ENCODE measurements at regions not wholly inside any gene's neighbourhood (a gene's known extent, or its start where the extent isn't known, plus 50 kb on each side); places are given as distances from the start of the nearest gene placed in this dataset.

DNA sequence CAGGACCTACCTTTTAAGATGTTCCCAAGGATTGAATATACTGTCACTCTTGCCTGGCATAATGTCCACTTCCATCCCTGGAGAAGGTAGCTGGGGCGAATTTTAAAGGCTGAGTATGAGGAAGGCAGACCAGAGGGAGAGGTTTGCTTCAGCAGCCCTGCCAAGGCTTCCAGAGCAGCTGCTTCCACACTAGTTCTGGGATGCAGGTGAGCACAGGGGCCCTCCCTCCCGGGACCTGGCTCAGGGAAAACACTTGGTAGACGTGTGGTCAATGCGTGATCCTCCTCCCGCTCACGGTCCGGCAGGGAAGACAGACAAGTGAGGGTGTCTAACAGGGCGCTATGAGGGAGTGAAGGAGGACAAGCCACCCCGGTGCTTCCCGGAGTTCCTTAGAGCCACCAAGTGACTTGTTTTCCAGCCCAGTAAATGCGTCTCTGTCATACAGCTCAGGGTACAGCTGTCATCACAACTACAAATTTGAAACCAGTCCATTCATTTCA is 327.6 kb downstream of the ARRDC4 start:
- Histone ChIP-seq H3K36me3 (ENCODE audit: low read depth, missing control alignments) (no peaks in the 10 kb centered on the region), H3K27ac (no peak overlapping the region), H3K9me3 (no peaks in the 10 kb centered on the region), H3K4me3 (no peak overlapping the region), H3K27me3 (no peaks in the 10 kb centered on the region), H3K4me1 (no peaks in the 10 kb centered on the region)
- TF ChIP-seq, protein P1, sequence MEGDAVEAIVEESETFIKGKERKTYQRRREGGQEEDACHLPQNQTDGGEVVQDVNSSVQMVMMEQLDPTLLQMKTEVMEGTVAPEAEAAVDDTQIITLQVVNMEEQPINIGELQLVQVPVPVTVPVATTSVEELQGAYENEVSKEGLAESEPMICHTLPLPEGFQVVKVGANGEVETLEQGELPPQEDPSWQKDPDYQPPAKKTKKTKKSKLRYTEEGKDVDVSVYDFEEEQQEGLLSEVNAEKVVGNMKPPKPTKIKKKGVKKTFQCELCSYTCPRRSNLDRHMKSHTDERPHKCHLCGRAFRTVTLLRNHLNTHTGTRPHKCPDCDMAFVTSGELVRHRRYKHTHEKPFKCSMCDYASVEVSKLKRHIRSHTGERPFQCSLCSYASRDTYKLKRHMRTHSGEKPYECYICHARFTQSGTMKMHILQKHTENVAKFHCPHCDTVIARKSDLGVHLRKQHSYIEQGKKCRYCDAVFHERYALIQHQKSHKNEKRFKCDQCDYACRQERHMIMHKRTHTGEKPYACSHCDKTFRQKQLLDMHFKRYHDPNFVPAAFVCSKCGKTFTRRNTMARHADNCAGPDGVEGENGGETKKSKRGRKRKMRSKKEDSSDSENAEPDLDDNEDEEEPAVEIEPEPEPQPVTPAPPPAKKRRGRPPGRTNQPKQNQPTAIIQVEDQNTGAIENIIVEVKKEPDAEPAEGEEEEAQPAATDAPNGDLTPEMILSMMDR (IDR thresholded peaks at IDR 0.05): no peak
- TF ChIP-seq POLR2A (IDR thresholded peaks at IDR 0.05): no peak
- 92 to 96% methylated on average over 10 to 11 of the region's 11 CpGs for WGBS, 2 donors
- intact Hi-C loops (cut with DNase I; ENCODE audit: low total_unique reads): no loop called here
- DNase-seq: no peak

DNA sequence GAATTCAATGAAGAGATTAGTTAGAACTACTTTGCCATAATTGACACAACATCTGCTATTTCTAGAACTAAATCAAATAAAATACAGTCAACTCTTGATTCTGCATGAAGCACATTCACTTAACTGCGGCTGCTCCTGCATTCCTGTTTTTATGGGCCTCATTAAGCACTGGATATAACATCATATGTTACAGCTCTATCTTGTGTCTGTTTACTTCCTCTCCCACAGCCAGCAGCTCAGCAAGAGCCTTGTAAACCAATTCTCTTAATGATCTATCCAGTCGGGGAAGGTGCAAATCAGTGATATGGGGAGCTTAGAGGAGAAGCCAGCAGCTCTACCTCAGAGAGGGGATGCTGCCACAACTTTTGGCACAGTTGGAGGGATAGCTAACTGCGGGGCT is 329.2 kb downstream of the ARRDC4 start:
- H3K27ac ChIP-seq: no peak overlapping the region
- H3K9me3 ChIP-seq: no peaks in the 10 kb centered on the region
- no peaks in the 10 kb centered on the region for H3K27me3 ChIP-seq
- DNase-seq: no peak
- WGBS, 2 donors: 36 to 47% methylated on average over 3 of the region's 3 CpGs
- H3K4me3 ChIP-seq: no peak overlapping the region
- peaks cover 2% of the 10 kb centered on the region for H3K4me1 ChIP-seq
- H3K36me3 ChIP-seq (ENCODE audit: low read depth, missing control alignments): no peaks in the 10 kb centered on the region
- TF ChIP-seq POLR2A (IDR thresholded peaks at IDR 0.05): no peak
- TF ChIP-seq, protein P1 (IDR thresholded peaks at IDR 0.05): no peak
- intact Hi-C loops (cut with DNase I; ENCODE audit: low total_unique reads): no loop called here

DNA sequence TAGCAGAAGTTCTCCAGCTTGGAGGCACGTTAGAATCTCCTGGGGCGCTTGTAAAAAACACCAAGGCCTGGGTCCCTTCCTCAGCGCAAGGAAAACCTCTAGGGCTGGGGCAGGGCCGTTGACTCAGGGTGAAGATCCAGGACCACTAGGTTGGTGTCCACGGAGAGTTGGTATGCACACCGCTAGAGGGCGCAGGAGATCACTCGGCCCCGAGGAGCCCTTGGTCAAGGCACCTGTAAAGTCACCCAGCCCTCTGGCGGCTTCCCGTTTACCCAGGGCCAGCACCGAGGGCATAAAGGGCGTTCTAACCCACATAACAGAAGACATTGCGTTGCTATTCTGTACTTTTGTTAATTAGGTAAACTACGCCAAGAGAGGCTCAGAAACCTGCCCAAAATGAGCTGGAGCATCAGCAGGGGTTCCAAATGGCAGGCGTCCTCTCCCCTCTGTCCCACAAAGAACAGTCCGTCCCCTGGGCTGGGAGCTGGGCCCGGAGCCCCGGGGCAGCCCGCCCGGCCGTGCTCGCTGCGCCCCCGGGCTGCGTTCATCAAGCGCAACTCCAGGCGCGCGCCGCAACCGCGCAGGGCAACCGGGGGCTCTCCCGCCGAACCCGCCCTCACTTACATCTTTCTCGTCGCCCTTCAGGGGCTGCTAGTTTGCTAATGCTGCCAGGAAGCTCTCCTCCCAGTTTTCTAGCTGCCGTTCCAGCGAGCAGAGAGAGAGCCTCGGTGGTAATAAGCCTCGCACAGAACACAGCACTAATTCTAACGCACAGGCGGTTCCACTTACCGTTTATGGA is 332.1 kb downstream of the ARRDC4 start:
- Histone ChIP-seq H3K4me3 (peak overlapping the region; percentile 3 to 6), H3K27me3 (no peaks in the 10 kb centered on the region), H3K36me3 (ENCODE audit: low read depth, missing control alignments) (no peaks in the 10 kb centered on the region), H3K4me1 (peaks cover 7% of the 10 kb centered on the region), H3K27ac (no peak overlapping the region), H3K9me3 (no peaks in the 10 kb centered on the region)
- DNase-seq: peak; percentile 73
- intact Hi-C loops (cut with DNase I; ENCODE audit: low total_unique reads): no loop called here
- TF ChIP-seq, protein P1 (IDR thresholded peaks at IDR 0.05): peak in 2 of 3 experiments; percentile 37 to 58
- no peak for TF ChIP-seq POLR2A (IDR thresholded peaks at IDR 0.05)
- WGBS, 2 donors: 2% methylated on average over 35 to 36 of the region's 46 CpGs

DNA sequence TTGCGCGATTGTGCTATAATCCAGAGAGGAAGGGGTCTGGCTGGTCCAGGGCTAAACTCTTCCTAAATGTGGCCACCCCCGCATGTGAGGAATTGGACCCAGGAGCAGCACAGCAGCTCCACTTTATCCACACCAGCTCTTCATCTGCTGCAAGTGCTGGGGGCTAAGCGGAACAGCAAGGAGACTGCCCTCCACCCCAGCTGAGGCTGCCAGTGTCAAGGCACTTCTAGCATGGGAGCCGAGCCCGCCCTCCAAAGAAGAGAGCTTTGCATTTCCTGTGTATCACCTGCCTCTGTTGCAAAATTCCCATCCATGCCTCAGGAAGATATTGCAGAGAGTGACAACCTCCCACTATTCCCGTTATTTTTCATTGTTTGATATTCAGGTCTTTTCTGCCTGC is 333.6 kb downstream of the ARRDC4 start:
- 33 to 46% methylated on average over 5 to 7 of the region's 7 CpGs for WGBS, 2 donors
- Histone ChIP-seq H3K27ac (no peak overlapping the region), H3K4me1 (peaks cover 7% of the 10 kb centered on the region), H3K9me3 (no peaks in the 10 kb centered on the region), H3K36me3 (ENCODE audit: low read depth, missing control alignments) (no peaks in the 10 kb centered on the region), H3K27me3 (no peaks in the 10 kb centered on the region), H3K4me3 (no peak overlapping the region)
- intact Hi-C loops (cut with DNase I; ENCODE audit: low total_unique reads): no loop called here
- TF ChIP-seq, protein P1 (IDR thresholded peaks at IDR 0.05): no peak
- TF ChIP-seq POLR2A (IDR thresholded peaks at IDR 0.05): no peak
- no peak for DNase-seq
